Suprapubic skin (tissue), 4 donors: ENCODE measurements at regions not wholly inside any gene's neighbourhood (a gene's known extent, or its start where the extent isn't known, plus 50 kb on each side); places are given as distances from the start of the nearest gene placed in this dataset.

ENCODE experiments used
- DNase-seq, 2 donors: peaks; one replicate each; pipeline ENCODE4 v3.0.0-alpha.2; 2019; ENCODE audit warnings: low spot score in 2 of 2
- H3K27ac ChIP-seq: fragments of 200-600 bp; sonication (generic); one replicate; pipeline ENCODE4 v1.5.1; 2019
- H3K27me3 ChIP-seq: fragments of 200-600 bp; sonication (generic); one replicate; pipeline ENCODE4 v1.5.1; 2019
- H3K36me3 ChIP-seq: fragments of 200-600 bp; sonication (generic); one replicate; pipeline ENCODE4 v1.5.1; 2019
- H3K4me1 ChIP-seq: fragments of 200-600 bp; sonication (generic); one replicate; pipeline ENCODE4 v1.5.1; 2019
- H3K4me3 ChIP-seq: fragments of 200-600 bp; sonication (generic); one replicate; pipeline ENCODE4 v1.5.1; 2019; ENCODE audit warnings: mild to moderate bottlenecking
- H3K9me3 ChIP-seq: fragments of 200-600 bp; sonication (generic); one replicate; pipeline ENCODE4 v1.5.1; 2019
- CTCF ChIP-seq, 2 donors: fragments of 200-600 bp in 1 of 2; fragments of 450-650 bp in 1 of 2; sonication (generic) in 1 of 2; IDR thresholded peaks; one replicate each; pipeline ENCODE4 v1.5.1; 2016 to 2019; ENCODE audit warnings: antibody characterized with exemption in 2 of 2, mild to moderate bottlenecking in 1 of 2, moderate library complexity in 1 of 2
- EP300 ChIP-seq: sonication (generic); formaldehyde crosslinking; IDR thresholded peaks from one replicate; pipeline ENCODE4 v1.6.1; 2017; ENCODE audit warnings: antibody characterized with exemption
- POLR2A ChIP-seq, 2 donors: fragments of 450-650 bp; IDR thresholded peaks; one replicate each; pipeline ENCODE4 v1.6.1; 2017; ENCODE audit warnings: antibody characterized with exemption in 2 of 2, mild to moderate bottlenecking in 2 of 2, moderate library complexity in 2 of 2
- POLR2AphosphoS5 ChIP-seq, 3 donors: sonication (generic); formaldehyde crosslinking; IDR thresholded peaks; one replicate each; pipeline ENCODE4 v1.6.1; 2017; ENCODE audit warnings: antibody characterized with exemption in 3 of 3
- WGBS: methylation state at CpG from one replicate; pipeline ENCODE4 v1.1.5; 2018; 5-methylcytosine and 5-hydroxymethylcytosine counted together

GRCh38 chr14:34330846-34331245 lies 131.2 kb downstream of the SPTSSA start:
- TF ChIP-seq CTCF (IDR thresholded peaks at IDR 0.05) = no peak
- no peak for TF ChIP-seq EP300
- no peak for TF ChIP-seq POLR2AphosphoS5 (IDR thresholded peaks at IDR 0.05)
- no peak for TF ChIP-seq POLR2A (IDR thresholded peaks at IDR 0.05)
- Histone ChIP-seq H3K27me3 (no peaks in the 10 kb centered on the region), H3K9me3 (no peaks in the 10 kb centered on the region), H3K4me1 (peaks cover 31% of the 10 kb centered on the region), H3K36me3 (no peaks in the 10 kb centered on the region), H3K4me3 (no peak overlapping the region), H3K27ac (peak overlapping the region; percentile 73)
- DNase-seq = no peak
- WGBS = 0% methylated on average over 1 of the region's 1 CpG

GRCh38 chr14:34329301-34329700 lies 132.7 kb downstream of the SPTSSA start:
- Histone ChIP-seq H3K4me3 (no peak overlapping the region), H3K4me1 (peaks cover 31% of the 10 kb centered on the region), H3K27ac (no peak overlapping the region), H3K36me3 (no peaks in the 10 kb centered on the region), H3K9me3 (no peaks in the 10 kb centered on the region), H3K27me3 (no peaks in the 10 kb centered on the region)
- DNase-seq = no peak
- no peak for TF ChIP-seq POLR2A (IDR thresholded peaks at IDR 0.05)
- TF ChIP-seq CTCF (IDR thresholded peaks at IDR 0.05) = no peak
- no peak for TF ChIP-seq EP300
- no peak for TF ChIP-seq POLR2AphosphoS5 (IDR thresholded peaks at IDR 0.05)
- WGBS = 57% methylated on average over 1 of the region's 1 CpG

GRCh38 chr14:34328178-34328577 lies 133.9 kb downstream of the SPTSSA start:
- no peak overlapping the region for H3K4me3 ChIP-seq
- no peak for DNase-seq
- TF ChIP-seq CTCF (IDR thresholded peaks at IDR 0.05) (no peak), POLR2A (IDR thresholded peaks at IDR 0.05) (no peak), EP300 (no peak), POLR2AphosphoS5 (IDR thresholded peaks at IDR 0.05) (no peak)
- no peaks in the 10 kb centered on the region for H3K36me3 ChIP-seq
- WGBS = 51% methylated on average over 4 of the region's 4 CpGs
- no peak overlapping the region for H3K27ac ChIP-seq
- H3K4me1 ChIP-seq = peaks cover 27% of the 10 kb centered on the region
- no peaks in the 10 kb centered on the region for H3K9me3 ChIP-seq
- no peaks in the 10 kb centered on the region for H3K27me3 ChIP-seq

GRCh38 chr14:34325493-34325892 lies 136.5 kb downstream of the SPTSSA start:
- TF ChIP-seq EP300 = no peak
- TF ChIP-seq POLR2A (IDR thresholded peaks at IDR 0.05) = no peak
- no peak for TF ChIP-seq CTCF (IDR thresholded peaks at IDR 0.05)
- no peak for TF ChIP-seq POLR2AphosphoS5 (IDR thresholded peaks at IDR 0.05)
- H3K4me1 ChIP-seq = peaks cover 4% of the 10 kb centered on the region
- no peak overlapping the region for H3K27ac ChIP-seq
- DNase-seq = no peak
- H3K36me3 ChIP-seq = no peaks in the 10 kb centered on the region
- no peaks in the 10 kb centered on the region for H3K9me3 ChIP-seq
- H3K4me3 ChIP-seq = no peak overlapping the region
- H3K27me3 ChIP-seq = no peaks in the 10 kb centered on the region

GRCh38 chr14:34324363-34324795 lies 137.7 kb downstream of the SPTSSA start:
- no peak for DNase-seq
- peaks cover 3% of the 10 kb centered on the region for H3K4me1 ChIP-seq
- no peaks in the 10 kb centered on the region for H3K36me3 ChIP-seq
- no peaks in the 10 kb centered on the region for H3K9me3 ChIP-seq
- H3K27me3 ChIP-seq = no peaks in the 10 kb centered on the region
- H3K27ac ChIP-seq = no peak overlapping the region
- 11% methylated on average over 6 of the region's 6 CpGs for WGBS
- TF ChIP-seq POLR2A (IDR thresholded peaks at IDR 0.05) = no peak
- TF ChIP-seq EP300 = no peak
- peak; percentile 29 to 43 for TF ChIP-seq CTCF (IDR thresholded peaks at IDR 0.05)
- TF ChIP-seq POLR2AphosphoS5 (IDR thresholded peaks at IDR 0.05) = no peak
- no peak overlapping the region for H3K4me3 ChIP-seq
